ENCODE measurements at regions not wholly inside any gene's neighbourhood (a gene's known extent, or its start where the extent isn't known, plus 50 kb on each side); places are given as distances from the start of the nearest gene placed in this dataset.

DNA sequence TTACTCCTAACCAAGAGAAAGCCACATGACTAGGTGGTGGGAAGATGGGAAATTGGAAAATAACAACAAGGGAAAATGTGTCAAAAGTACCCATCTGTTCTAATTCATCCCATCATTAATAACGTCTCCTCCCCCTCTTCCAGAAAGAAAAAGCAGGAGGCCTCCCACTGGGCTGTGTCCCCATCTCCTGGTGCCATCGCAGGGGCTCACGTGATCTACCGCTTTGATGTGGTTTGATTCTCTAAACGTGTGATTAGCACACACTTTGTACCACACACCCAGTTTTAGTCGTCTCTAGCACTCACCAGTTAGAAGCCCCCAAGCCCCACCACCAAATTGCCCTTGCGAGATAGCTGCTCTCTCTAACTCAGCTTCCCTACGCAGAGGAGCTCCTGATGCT lies 353.6 kb downstream of the RRAGC start:
- ChIA-PET POLR2A (ENCODE audit: unreplicated experiment) (no interaction called here), CTCF (no interaction called here)
- intact Hi-C loops (cut with micrococcal nuclease; ENCODE audit: unreplicated experiment) = no loop called here

DNA sequence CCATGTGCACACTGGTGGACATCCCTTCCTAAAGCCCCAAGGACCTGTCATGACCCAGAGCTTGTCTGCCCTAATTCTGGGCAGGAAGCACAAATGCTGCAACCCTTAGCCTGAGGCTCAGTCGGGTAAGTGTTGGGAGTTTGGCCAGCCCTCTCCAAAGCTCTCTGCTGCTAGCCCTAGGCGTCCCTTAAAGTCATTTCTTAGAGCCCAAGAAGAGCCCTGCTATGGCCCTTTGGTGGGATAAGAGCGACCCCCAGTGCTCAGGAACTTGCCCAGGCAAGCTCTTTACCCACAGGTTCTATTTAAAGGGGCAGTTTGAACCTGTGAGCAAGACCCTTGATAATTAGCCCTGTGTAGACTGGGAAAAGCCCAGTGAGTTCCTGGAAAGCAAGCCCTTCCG lies 356.8 kb downstream of the RRAGC start:
- H3K79me2 ChIP-seq (ENCODE audit: low read depth) = no peaks in the 10 kb centered on the region
- no peak overlapping the region for H3K4me3 ChIP-seq
- no peaks in the 10 kb centered on the region for H3K36me3 ChIP-seq (ENCODE audit: low read depth)
- no peaks in the 10 kb centered on the region for H3F3A ChIP-seq (ENCODE audit: insufficient read depth, low read depth)
- no peak for TF ChIP-seq EZH2 (IDR thresholded peaks at IDR 0.05; ENCODE audit: low read depth)
- TF ChIP-seq, protein P1, sequence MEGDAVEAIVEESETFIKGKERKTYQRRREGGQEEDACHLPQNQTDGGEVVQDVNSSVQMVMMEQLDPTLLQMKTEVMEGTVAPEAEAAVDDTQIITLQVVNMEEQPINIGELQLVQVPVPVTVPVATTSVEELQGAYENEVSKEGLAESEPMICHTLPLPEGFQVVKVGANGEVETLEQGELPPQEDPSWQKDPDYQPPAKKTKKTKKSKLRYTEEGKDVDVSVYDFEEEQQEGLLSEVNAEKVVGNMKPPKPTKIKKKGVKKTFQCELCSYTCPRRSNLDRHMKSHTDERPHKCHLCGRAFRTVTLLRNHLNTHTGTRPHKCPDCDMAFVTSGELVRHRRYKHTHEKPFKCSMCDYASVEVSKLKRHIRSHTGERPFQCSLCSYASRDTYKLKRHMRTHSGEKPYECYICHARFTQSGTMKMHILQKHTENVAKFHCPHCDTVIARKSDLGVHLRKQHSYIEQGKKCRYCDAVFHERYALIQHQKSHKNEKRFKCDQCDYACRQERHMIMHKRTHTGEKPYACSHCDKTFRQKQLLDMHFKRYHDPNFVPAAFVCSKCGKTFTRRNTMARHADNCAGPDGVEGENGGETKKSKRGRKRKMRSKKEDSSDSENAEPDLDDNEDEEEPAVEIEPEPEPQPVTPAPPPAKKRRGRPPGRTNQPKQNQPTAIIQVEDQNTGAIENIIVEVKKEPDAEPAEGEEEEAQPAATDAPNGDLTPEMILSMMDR (conservative IDR thresholded peaks at IDR 0.05) = no peak
- no TSS peak for BruUV-seq (replicated peaks)
- intact Hi-C loops (cut with micrococcal nuclease; ENCODE audit: unreplicated experiment) = no loop called here
- ChIA-PET CTCF (no interaction called here), POLR2A (ENCODE audit: unreplicated experiment) (no interaction called here)
- no peak overlapping the region for H3K4me2 ChIP-seq
- H3K9me2 ChIP-seq (ENCODE audit: insufficient read depth) = no peaks in the 10 kb centered on the region
- H4K20me1 ChIP-seq (ENCODE audit: insufficient read depth) = no peaks in the 10 kb centered on the region
- H3K27ac ChIP-seq = no peak overlapping the region
- peaks cover 54% of the 10 kb centered on the region for H3K27me3 ChIP-seq (ENCODE audit: insufficient read depth, low read depth)
- DNase-seq = no peak
- no peak overlapping the region for H2AFZ ChIP-seq
- no peaks in the 10 kb centered on the region for H3K9me3 ChIP-seq (ENCODE audit: insufficient read depth, low read depth)
- H3K4me1 ChIP-seq (replicated peaks; ENCODE audit: insufficient read depth) = no peaks in the 10 kb centered on the region

More for the DNA sequence above, 353.6 kb downstream of the RRAGC start:
- no TSS peak for BruUV-seq (replicated peaks)
- Histone ChIP-seq H3K4me1 (replicated peaks; ENCODE audit: insufficient read depth) (no peaks in the 10 kb centered on the region), H3K4me3 (no peak overlapping the region), H3K4me2 (no peak overlapping the region), H3K36me3 (ENCODE audit: low read depth) (no peaks in the 10 kb centered on the region), H3F3A (ENCODE audit: insufficient read depth, low read depth) (no peaks in the 10 kb centered on the region), H3K9me3 (ENCODE audit: insufficient read depth, low read depth) (no peaks in the 10 kb centered on the region), H3K27ac (no peak overlapping the region), H3K27me3 (ENCODE audit: insufficient read depth, low read depth) (peaks cover 54% of the 10 kb centered on the region), H4K20me1 (ENCODE audit: insufficient read depth) (no peaks in the 10 kb centered on the region), H3K9me2 (ENCODE audit: insufficient read depth) (no peaks in the 10 kb centered on the region), H3K79me2 (ENCODE audit: low read depth) (no peaks in the 10 kb centered on the region), H2AFZ (no peak overlapping the region)
- TF ChIP-seq, protein P1 (conservative IDR thresholded peaks at IDR 0.05) = no peak
- TF ChIP-seq EZH2 (IDR thresholded peaks at IDR 0.05; ENCODE audit: low read depth) = no peak
- no peak for DNase-seq

DNA sequence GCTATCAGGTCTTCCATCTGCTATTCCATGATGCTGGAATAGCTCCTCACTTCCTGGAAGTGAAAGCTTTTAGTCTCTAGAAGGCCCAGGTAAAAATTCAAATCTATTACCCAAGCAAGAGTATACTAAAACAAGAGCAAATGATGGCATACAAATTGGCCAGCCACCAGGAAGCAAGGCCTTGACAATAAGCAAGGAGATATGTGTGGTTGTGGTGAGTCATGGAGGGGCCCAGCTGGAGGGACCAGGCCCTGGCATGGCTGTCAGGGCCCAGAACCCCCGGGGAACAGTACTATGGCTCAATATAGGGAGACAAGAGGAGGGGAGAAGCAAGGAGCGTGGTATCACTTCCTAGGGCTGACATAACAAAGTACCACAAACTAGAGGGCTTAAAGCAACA lies 358.7 kb downstream of the RRAGC start:
- H3K9me3 ChIP-seq (ENCODE audit: insufficient read depth, low read depth) = no peaks in the 10 kb centered on the region
- no peaks in the 10 kb centered on the region for H3K4me1 ChIP-seq (replicated peaks; ENCODE audit: insufficient read depth)
- no peak for DNase-seq
- no peaks in the 10 kb centered on the region for H3F3A ChIP-seq (ENCODE audit: insufficient read depth, low read depth)
- intact Hi-C loops (cut with micrococcal nuclease; ENCODE audit: unreplicated experiment) = no loop called here
- no peaks in the 10 kb centered on the region for H3K79me2 ChIP-seq (ENCODE audit: low read depth)
- no peak overlapping the region for H3K4me3 ChIP-seq
- ChIA-PET CTCF (no interaction called here), POLR2A (ENCODE audit: unreplicated experiment) (no interaction called here)
- BruUV-seq (replicated peaks) = no TSS peak
- H3K36me3 ChIP-seq (ENCODE audit: low read depth) = no peaks in the 10 kb centered on the region
- H3K9me2 ChIP-seq (ENCODE audit: insufficient read depth) = no peaks in the 10 kb centered on the region
- H2AFZ ChIP-seq = no peak overlapping the region
- no peak overlapping the region for H3K4me2 ChIP-seq
- TF ChIP-seq EZH2 (IDR thresholded peaks at IDR 0.05; ENCODE audit: low read depth) = no peak
- TF ChIP-seq, protein P1 (conservative IDR thresholded peaks at IDR 0.05) = no peak
- H4K20me1 ChIP-seq (ENCODE audit: insufficient read depth) = no peaks in the 10 kb centered on the region
- H3K27ac ChIP-seq = no peak overlapping the region
- H3K27me3 ChIP-seq (ENCODE audit: insufficient read depth, low read depth) = peaks cover 63% of the 10 kb centered on the region

Data from PC-9 (cell line).